ENCODE measurements at regions not wholly inside any gene's neighbourhood (a gene's known extent, or its start where the extent isn't known, plus 50 kb on each side); places are given as distances from the start of the nearest gene placed in this dataset.
"Not testable (repeated sequence)": the region's sequence is repeated elsewhere in the genome, so short reads cannot be mapped to it uniquely, and the experiment has no call there.

GRCh38 chr7:65794671-65795391 lies 78.0 kb upstream of the VKORC1L1 start:
- not testable (repeated sequence) for H3K9ac ChIP-seq (ENCODE audit: insufficient read depth, low read length); H3K27ac ChIP-seq (ENCODE audit: insufficient read depth, low read length); H3K4me1 ChIP-seq (ENCODE audit: control insufficient read depth, extremely low read depth, insufficient read depth, low read length); H3K4me2 ChIP-seq (ENCODE audit: extremely low read depth, insufficient read depth, low read length); H2AFZ ChIP-seq (ENCODE audit: low read length); H4K20me1 ChIP-seq (ENCODE audit: control insufficient read depth, extremely low read depth, insufficient read depth, low read length); H3K4me3 ChIP-seq (replicated peaks in 1 of 4; ENCODE audit: control extremely low read depth in 1 of 4, insufficient read depth in 1 of 4, low read depth in 3 of 4, low read length in 4 of 4); H3K27me3 ChIP-seq (ENCODE audit: control insufficient read depth, insufficient read depth, low read length); H3K79me2 ChIP-seq (ENCODE audit: control insufficient read depth, insufficient read depth, low read length); H3K36me3 ChIP-seq (ENCODE audit: control insufficient read depth, insufficient read depth, low read length); H3K9me3 ChIP-seq (ENCODE audit: control insufficient read depth, insufficient read depth, low read depth, low read length)
- peak in 1 of 2 donors; percentile 63 for DNase-seq (ENCODE audit: low read depth in 2 of 2)

GRCh38 chr7:65795392-65795716 lies 77.5 kb upstream of the VKORC1L1 start:
- H3K36me3 ChIP-seq (ENCODE audit: control insufficient read depth, insufficient read depth, low read length); H3K4me2 ChIP-seq (ENCODE audit: extremely low read depth, insufficient read depth, low read length); H3K79me2 ChIP-seq (ENCODE audit: control insufficient read depth, insufficient read depth, low read length); H3K9me3 ChIP-seq (ENCODE audit: control insufficient read depth, insufficient read depth, low read depth, low read length); H3K27me3 ChIP-seq (ENCODE audit: control insufficient read depth, insufficient read depth, low read length); H3K4me3 ChIP-seq (replicated peaks in 1 of 4; ENCODE audit: control extremely low read depth in 1 of 4, insufficient read depth in 1 of 4, low read depth in 3 of 4, low read length in 4 of 4); H3K9ac ChIP-seq (ENCODE audit: insufficient read depth, low read length); DNase-seq (ENCODE audit: low read depth in 2 of 2); H2AFZ ChIP-seq (ENCODE audit: low read length); H4K20me1 ChIP-seq (ENCODE audit: control insufficient read depth, extremely low read depth, insufficient read depth, low read length); H3K27ac ChIP-seq (ENCODE audit: insufficient read depth, low read length); H3K4me1 ChIP-seq (ENCODE audit: control insufficient read depth, extremely low read depth, insufficient read depth, low read length): not testable (repeated sequence)

- Histone ChIP-seq H3K4me3 (replicated peaks in 1 of 4; ENCODE audit: control extremely low read depth in 1 of 4, insufficient read depth in 1 of 4, low read depth in 3 of 4, low read length in 4 of 4) (no peak overlapping the region), H2AFZ (ENCODE audit: low read length) (no peak overlapping the region), H3K36me3 (ENCODE audit: control insufficient read depth, insufficient read depth, low read length) (no peaks in the 10 kb centered on the region), H3K79me2 (ENCODE audit: control insufficient read depth, insufficient read depth, low read length) (no peaks in the 10 kb centered on the region), H3K9ac (ENCODE audit: insufficient read depth, low read length) (no peak overlapping the region), H4K20me1 (ENCODE audit: control insufficient read depth, extremely low read depth, insufficient read depth, low read length) (no peaks in the 10 kb centered on the region), H3K4me2 (ENCODE audit: extremely low read depth, insufficient read depth, low read length) (no peak overlapping the region), H3K4me1 (ENCODE audit: control insufficient read depth, extremely low read depth, insufficient read depth, low read length) (no peaks in the 10 kb centered on the region), H3K9me3 (ENCODE audit: control insufficient read depth, insufficient read depth, low read depth, low read length) (no peaks in the 10 kb centered on the region), H3K27me3 (ENCODE audit: control insufficient read depth, insufficient read depth, low read length) (no peaks in the 10 kb centered on the region), H3K27ac (ENCODE audit: insufficient read depth, low read length) (no peak overlapping the region)
- DNase-seq (ENCODE audit: low read depth in 2 of 2) = no peak
- no peak for TF ChIP-seq CTCF (conservative IDR thresholded peaks at IDR 0.05 in 1 of 2, IDR thresholded peaks at IDR 0.05 in 1 of 2; ENCODE audit: low read depth in 1 of 2, low read length in 2 of 2)
- no peak for TF ChIP-seq EZH2 (IDR thresholded peaks at IDR 0.05; ENCODE audit: low read length, missing control alignments)
Measured at GRCh38 chr7:65796205-65796604, 76.7 kb upstream of the VKORC1L1 start.

- H4K20me1 ChIP-seq (ENCODE audit: control insufficient read depth, extremely low read depth, insufficient read depth, low read length); H3K36me3 ChIP-seq (ENCODE audit: control insufficient read depth, insufficient read depth, low read length); H3K4me1 ChIP-seq (ENCODE audit: control insufficient read depth, extremely low read depth, insufficient read depth, low read length); H3K27ac ChIP-seq (ENCODE audit: insufficient read depth, low read length); H3K4me3 ChIP-seq (replicated peaks in 1 of 4; ENCODE audit: control extremely low read depth in 1 of 4, insufficient read depth in 1 of 4, low read depth in 3 of 4, low read length in 4 of 4); H3K9ac ChIP-seq (ENCODE audit: insufficient read depth, low read length); H3K4me2 ChIP-seq (ENCODE audit: extremely low read depth, insufficient read depth, low read length); H2AFZ ChIP-seq (ENCODE audit: low read length); H3K79me2 ChIP-seq (ENCODE audit: control insufficient read depth, insufficient read depth, low read length); DNase-seq (ENCODE audit: low read depth in 2 of 2); H3K9me3 ChIP-seq (ENCODE audit: control insufficient read depth, insufficient read depth, low read depth, low read length); H3K27me3 ChIP-seq (ENCODE audit: control insufficient read depth, insufficient read depth, low read length): not testable (repeated sequence)
Measured at GRCh38 chr7:65797086-65797485, 75.8 kb upstream of the VKORC1L1 start.

- not testable (repeated sequence) for H2AFZ ChIP-seq (ENCODE audit: low read length); H3K27me3 ChIP-seq (ENCODE audit: control insufficient read depth, insufficient read depth, low read length); H3K36me3 ChIP-seq (ENCODE audit: control insufficient read depth, insufficient read depth, low read length); H3K4me1 ChIP-seq (ENCODE audit: control insufficient read depth, extremely low read depth, insufficient read depth, low read length); H3K79me2 ChIP-seq (ENCODE audit: control insufficient read depth, insufficient read depth, low read length); H4K20me1 ChIP-seq (ENCODE audit: control insufficient read depth, extremely low read depth, insufficient read depth, low read length); H3K4me3 ChIP-seq (replicated peaks in 1 of 4; ENCODE audit: control extremely low read depth in 1 of 4, insufficient read depth in 1 of 4, low read depth in 3 of 4, low read length in 4 of 4); H3K9me3 ChIP-seq (ENCODE audit: control insufficient read depth, insufficient read depth, low read depth, low read length); H3K4me2 ChIP-seq (ENCODE audit: extremely low read depth, insufficient read depth, low read length); H3K9ac ChIP-seq (ENCODE audit: insufficient read depth, low read length); DNase-seq (ENCODE audit: low read depth in 2 of 2); H3K27ac ChIP-seq (ENCODE audit: insufficient read depth, low read length)
Measured at GRCh38 chr7:65797566-65797965, 75.3 kb upstream of the VKORC1L1 start.

Data from fibroblast of lung (primary cell).